ENCODE measurements at regions not wholly inside any gene's neighbourhood (a gene's known extent, or its start where the extent isn't known, plus 50 kb on each side); places are given as distances from the start of the nearest gene placed in this dataset.

DNA sequence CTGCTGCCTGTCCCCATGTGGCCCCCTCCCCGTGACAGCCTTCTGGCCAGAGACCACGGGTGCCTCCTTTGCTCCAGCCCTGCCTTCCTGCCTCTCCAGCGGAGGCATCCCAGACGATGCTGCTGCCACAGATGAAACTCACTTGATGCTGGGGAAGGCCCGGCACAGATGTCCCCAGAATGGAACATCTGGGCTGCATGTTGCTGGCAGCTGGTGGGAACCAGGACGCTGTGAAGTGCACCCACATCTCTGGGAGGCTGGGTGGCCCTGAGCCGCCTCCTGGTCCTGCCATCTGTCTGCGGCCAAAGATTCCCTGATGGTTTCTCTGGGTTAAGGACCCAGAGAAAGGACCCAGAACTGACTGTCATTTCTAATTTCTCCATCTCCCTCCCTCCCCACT, 51.9 kb upstream of the PTPRS start:
- no peak for TF ChIP-seq EZH2 (IDR thresholded peaks at IDR 0.05; ENCODE audit: borderline replicate concordance, low read length)
- TF ChIP-seq, protein P1, sequence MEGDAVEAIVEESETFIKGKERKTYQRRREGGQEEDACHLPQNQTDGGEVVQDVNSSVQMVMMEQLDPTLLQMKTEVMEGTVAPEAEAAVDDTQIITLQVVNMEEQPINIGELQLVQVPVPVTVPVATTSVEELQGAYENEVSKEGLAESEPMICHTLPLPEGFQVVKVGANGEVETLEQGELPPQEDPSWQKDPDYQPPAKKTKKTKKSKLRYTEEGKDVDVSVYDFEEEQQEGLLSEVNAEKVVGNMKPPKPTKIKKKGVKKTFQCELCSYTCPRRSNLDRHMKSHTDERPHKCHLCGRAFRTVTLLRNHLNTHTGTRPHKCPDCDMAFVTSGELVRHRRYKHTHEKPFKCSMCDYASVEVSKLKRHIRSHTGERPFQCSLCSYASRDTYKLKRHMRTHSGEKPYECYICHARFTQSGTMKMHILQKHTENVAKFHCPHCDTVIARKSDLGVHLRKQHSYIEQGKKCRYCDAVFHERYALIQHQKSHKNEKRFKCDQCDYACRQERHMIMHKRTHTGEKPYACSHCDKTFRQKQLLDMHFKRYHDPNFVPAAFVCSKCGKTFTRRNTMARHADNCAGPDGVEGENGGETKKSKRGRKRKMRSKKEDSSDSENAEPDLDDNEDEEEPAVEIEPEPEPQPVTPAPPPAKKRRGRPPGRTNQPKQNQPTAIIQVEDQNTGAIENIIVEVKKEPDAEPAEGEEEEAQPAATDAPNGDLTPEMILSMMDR (conservative IDR thresholded peaks at IDR 0.05 in 1 of 2, IDR thresholded peaks at IDR 0.05 in 1 of 2; ENCODE audit: extremely low read depth in 1 of 2, insufficient read depth in 1 of 2, low read depth in 1 of 2, low read length in 2 of 2): no peak
